Neural progenitor cell (in vitro differentiated cells): ENCODE measurements at regions not wholly inside any gene's neighbourhood (a gene's known extent, or its start where the extent isn't known, plus 50 kb on each side); places are given as distances from the start of the nearest gene placed in this dataset.

Source experiments
- DNase-seq: peaks from one replicate; pipeline ENCODE4 v3.0.0-alpha.2; 2016; ENCODE audit warnings: low spot score
- H2AFZ ChIP-seq: fragments of 200-600 bp; sonication (generic); replicated peaks from 2 replicates; pipeline ENCODE4 v1.6.1; 2016; ENCODE audit warnings: antibody characterized with exemption
- H3F3A ChIP-seq: fragments of 200-600 bp; sonication (generic); 2 replicates; pipeline ENCODE4 v1.6.1; 2016; ENCODE audit warnings: antibody characterized with exemption, low read depth
- H3K27ac ChIP-seq: fragments of 200-600 bp; sonication (generic); 2 replicates; pipeline ENCODE4 v1.5.1; 2016; ENCODE audit warnings: mild to moderate bottlenecking
- H3K27me3 ChIP-seq: fragments of 200-600 bp; sonication (generic); 2 replicates; pipeline ENCODE4 v1.6.1; 2016; ENCODE audit warnings: mild to moderate bottlenecking, moderate library complexity
- H3K36me3 ChIP-seq: fragments of 200-600 bp; sonication (generic); 2 replicates; pipeline ENCODE4 v1.5.1; 2016
- H3K4me1 ChIP-seq: fragments of 200-600 bp; sonication (generic); 2 replicates; pipeline ENCODE4 v1.6.1; 2016; ENCODE audit warnings: mixed run types
- H3K4me2 ChIP-seq: fragments of 200-600 bp; sonication (generic); 2 replicates; pipeline ENCODE4 v1.6.1; 2016
- H3K4me3 ChIP-seq: fragments of 200-600 bp; sonication (generic); 2 replicates; pipeline ENCODE4 v1.5.1; 2016
- H3K79me2 ChIP-seq: fragments of 200-600 bp; sonication (generic); 2 replicates; pipeline ENCODE4 v1.6.1; 2016; ENCODE audit warnings: low read depth
- H3K9ac ChIP-seq: fragments of 200-600 bp; sonication (generic); 2 replicates; pipeline ENCODE4 v1.6.1; 2016
- H3K9me3 ChIP-seq: fragments of 200-600 bp; sonication (generic); 2 replicates; pipeline ENCODE4 v1.5.1; 2016; ENCODE audit warnings: low read depth
- H4K20me1 ChIP-seq: fragments of 200-600 bp; sonication (generic); 2 replicates; pipeline ENCODE4 v1.6.1; 2016; ENCODE audit warnings: low read depth
- H3K27ac Mint-ChIP-seq: 3 replicates; pipeline ENCODE4 v1.8.0; 2021; ENCODE audit warnings: mixed read lengths
- H3K27me3 Mint-ChIP-seq: 2 replicates; pipeline ENCODE4 v1.8.0; 2022; ENCODE audit warnings: low read depth, mild to moderate bottlenecking, inconsistent platforms, moderate library complexity, mixed read lengths; ENCODE audit not compliant: insufficient read depth
- H3K36me3 Mint-ChIP-seq: 3 replicates; pipeline ENCODE4 v1.8.0; 2021; ENCODE audit warnings: mixed read lengths
- H3K4me1 Mint-ChIP-seq: 3 replicates; pipeline ENCODE4 v1.8.0; 2021; ENCODE audit warnings: mixed read lengths
- H3K4me3 Mint-ChIP-seq: 3 replicates; pipeline ENCODE4 v1.8.0; 2021; ENCODE audit warnings: mild to moderate bottlenecking, moderate library complexity, mixed read lengths
- H3K9me3 Mint-ChIP-seq: 3 replicates; pipeline ENCODE4 v1.8.0; 2020; ENCODE audit warnings: mixed read lengths
- EZH2 ChIP-seq: fragments of 200-600 bp; sonication (generic); IDR thresholded peaks from 2 replicates; pipeline ENCODE4 v1.6.1; 2017; ENCODE audit warnings: antibody characterized with exemption, mild to moderate bottlenecking, moderate library complexity
- EZH2phosphoT487 ChIP-seq: fragments of 200-600 bp; sonication (generic); IDR thresholded peaks from 2 replicates; pipeline ENCODE4 v1.6.1; 2017; ENCODE audit warnings: antibody characterized with exemption
- TF ChIP-seq, protein P1 (sequence below): fragments of 200-600 bp; sonication (generic); IDR thresholded peaks from 2 replicates; pipeline ENCODE4 v1.5.1; 2017; ENCODE audit warnings: antibody characterized with exemption, mild to moderate bottlenecking

DNA sequence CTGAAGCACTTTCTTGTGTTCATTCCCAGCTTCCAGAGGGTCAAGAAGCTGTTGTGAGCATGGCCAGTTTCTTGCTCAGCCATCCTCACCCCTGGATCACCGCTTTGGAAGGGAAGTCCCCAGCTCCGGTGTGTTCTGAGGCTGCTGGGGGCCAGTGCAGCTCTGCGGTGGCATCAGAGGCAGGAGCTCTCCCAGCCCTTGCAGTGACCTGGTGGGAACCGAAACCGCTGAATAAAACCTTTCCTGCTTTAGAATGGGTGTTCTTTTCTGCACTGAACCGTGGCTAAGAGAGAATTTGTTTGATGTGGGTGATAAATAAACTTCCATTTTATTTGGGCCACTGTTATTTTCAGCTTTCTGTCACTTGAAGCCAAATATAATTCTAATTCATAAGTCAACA, 450.9 kb upstream of the VSTM2A start:
- TF ChIP-seq EZH2 = no peak
- TF ChIP-seq, protein P1, sequence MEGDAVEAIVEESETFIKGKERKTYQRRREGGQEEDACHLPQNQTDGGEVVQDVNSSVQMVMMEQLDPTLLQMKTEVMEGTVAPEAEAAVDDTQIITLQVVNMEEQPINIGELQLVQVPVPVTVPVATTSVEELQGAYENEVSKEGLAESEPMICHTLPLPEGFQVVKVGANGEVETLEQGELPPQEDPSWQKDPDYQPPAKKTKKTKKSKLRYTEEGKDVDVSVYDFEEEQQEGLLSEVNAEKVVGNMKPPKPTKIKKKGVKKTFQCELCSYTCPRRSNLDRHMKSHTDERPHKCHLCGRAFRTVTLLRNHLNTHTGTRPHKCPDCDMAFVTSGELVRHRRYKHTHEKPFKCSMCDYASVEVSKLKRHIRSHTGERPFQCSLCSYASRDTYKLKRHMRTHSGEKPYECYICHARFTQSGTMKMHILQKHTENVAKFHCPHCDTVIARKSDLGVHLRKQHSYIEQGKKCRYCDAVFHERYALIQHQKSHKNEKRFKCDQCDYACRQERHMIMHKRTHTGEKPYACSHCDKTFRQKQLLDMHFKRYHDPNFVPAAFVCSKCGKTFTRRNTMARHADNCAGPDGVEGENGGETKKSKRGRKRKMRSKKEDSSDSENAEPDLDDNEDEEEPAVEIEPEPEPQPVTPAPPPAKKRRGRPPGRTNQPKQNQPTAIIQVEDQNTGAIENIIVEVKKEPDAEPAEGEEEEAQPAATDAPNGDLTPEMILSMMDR = no peak
- no peak for TF ChIP-seq EZH2phosphoT487
- Histone ChIP-seq H2AFZ (peak overlapping the region; percentile 15), H3K4me2 (no peak overlapping the region), H4K20me1 (no peaks in the 10 kb centered on the region), H3K9me3 (no peaks in the 10 kb centered on the region), H3K79me2 (no peaks in the 10 kb centered on the region), H3K27ac (no peak overlapping the region), H3K36me3 (no peaks in the 10 kb centered on the region), H3K4me3 (no peak overlapping the region), H3K9ac (no peak overlapping the region), H3K4me1 (no peaks in the 10 kb centered on the region), H3F3A (no peaks in the 10 kb centered on the region), H3K27me3 (no peaks in the 10 kb centered on the region)
- H3K27ac Mint-ChIP-seq = no peak overlapping the region
- H3K4me1 Mint-ChIP-seq = no peaks in the 10 kb centered on the region
- H3K27me3 Mint-ChIP-seq = no peaks in the 10 kb centered on the region
- no peaks in the 10 kb centered on the region for H3K9me3 Mint-ChIP-seq
- no peak overlapping the region for H3K4me3 Mint-ChIP-seq
- DNase-seq = no peak
- H3K36me3 Mint-ChIP-seq = no peaks in the 10 kb centered on the region

- Histone ChIP-seq H3K9ac (no peak overlapping the region), H3K79me2 (no peaks in the 10 kb centered on the region), H3K4me2 (no peak overlapping the region), H4K20me1 (no peaks in the 10 kb centered on the region), H3K27ac (no peak overlapping the region), H3F3A (no peaks in the 10 kb centered on the region), H2AFZ (no peak overlapping the region), H3K4me1 (no peaks in the 10 kb centered on the region), H3K36me3 (no peaks in the 10 kb centered on the region), H3K27me3 (no peaks in the 10 kb centered on the region), H3K4me3 (no peak overlapping the region), H3K9me3 (no peaks in the 10 kb centered on the region)
- TF ChIP-seq EZH2phosphoT487 = no peak
- TF ChIP-seq, protein P1 = no peak
- no peak for TF ChIP-seq EZH2
- H3K27ac Mint-ChIP-seq = no peak overlapping the region
- H3K36me3 Mint-ChIP-seq = no peaks in the 10 kb centered on the region
- H3K9me3 Mint-ChIP-seq = no peaks in the 10 kb centered on the region
- DNase-seq = no peak
- H3K27me3 Mint-ChIP-seq = no peaks in the 10 kb centered on the region
- H3K4me3 Mint-ChIP-seq = no peak overlapping the region
- H3K4me1 Mint-ChIP-seq = no peaks in the 10 kb centered on the region
Measured at GRCh38 chr7:54097886-54098285, 444.3 kb upstream of the VSTM2A start.

- no peaks in the 10 kb centered on the region for H3K9me3 Mint-ChIP-seq
- no peak overlapping the region for H2AFZ ChIP-seq
- TF ChIP-seq EZH2 (no peak), EZH2phosphoT487 (no peak)
- TF ChIP-seq, protein P1 = no peak
- no peaks in the 10 kb centered on the region for H3K9me3 ChIP-seq
- no peaks in the 10 kb centered on the region for H3K79me2 ChIP-seq
- no peaks in the 10 kb centered on the region for H3K36me3 Mint-ChIP-seq
- no peak overlapping the region for H3K27ac Mint-ChIP-seq
- H4K20me1 ChIP-seq = no peaks in the 10 kb centered on the region
- H3K4me1 Mint-ChIP-seq = no peaks in the 10 kb centered on the region
- no peaks in the 10 kb centered on the region for H3K27me3 ChIP-seq
- H3F3A ChIP-seq = no peaks in the 10 kb centered on the region
- no peak for DNase-seq
- no peak overlapping the region for H3K4me3 Mint-ChIP-seq
- H3K27ac ChIP-seq = no peak overlapping the region
- no peak overlapping the region for H3K4me2 ChIP-seq
- H3K4me1 ChIP-seq = no peaks in the 10 kb centered on the region
- H3K4me3 ChIP-seq = no peak overlapping the region
- H3K36me3 ChIP-seq = no peaks in the 10 kb centered on the region
- peaks cover 4% of the 10 kb centered on the region for H3K27me3 Mint-ChIP-seq
- no peak overlapping the region for H3K9ac ChIP-seq
Measured at GRCh38 chr7:54109501-54109900, 432.7 kb upstream of the VSTM2A start.
